Activated effector memory CD4-positive, alpha-beta T cell treated with Interleukin-2 at 50 U/mL for 16 hours (primary cell): ENCODE measurements at regions not wholly inside any gene's neighbourhood (a gene's known extent, or its start where the extent isn't known, plus 50 kb on each side); places are given as distances from the start of the nearest gene placed in this dataset.

ENCODE experiments used
- DNase-seq: peaks from one replicate; pipeline ENCODE4 v3.0.0-alpha.2; 2020

- DNase-seq, result no peak
Measured at GRCh38 chr11:45597097-45597496, 68.3 kb downstream of the CHST1 start.

- no peak for DNase-seq
Measured at GRCh38 chr11:45596571-45596970, 68.9 kb downstream of the CHST1 start.

DNA sequence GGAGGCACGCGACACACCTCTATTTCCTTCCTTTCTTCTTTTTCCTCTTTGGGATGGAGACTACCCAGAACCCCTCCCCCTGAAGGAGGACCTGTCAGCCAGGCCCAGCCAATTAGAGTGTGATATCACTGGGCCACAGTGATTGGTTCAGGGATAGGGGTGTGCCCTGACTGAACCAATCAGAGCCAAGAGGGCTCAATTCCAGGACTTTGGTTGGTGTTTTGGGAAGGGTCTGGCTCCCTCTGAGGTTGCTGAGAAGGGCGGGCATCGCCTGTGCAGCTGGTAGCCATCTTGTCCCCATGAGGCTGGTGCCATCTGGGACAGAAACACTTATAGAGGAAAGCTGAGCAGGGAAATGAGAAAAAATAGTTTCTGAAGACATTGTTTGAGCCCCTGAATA is 71.4 kb downstream of the CHST1 start:
- no peak for DNase-seq

DNA sequence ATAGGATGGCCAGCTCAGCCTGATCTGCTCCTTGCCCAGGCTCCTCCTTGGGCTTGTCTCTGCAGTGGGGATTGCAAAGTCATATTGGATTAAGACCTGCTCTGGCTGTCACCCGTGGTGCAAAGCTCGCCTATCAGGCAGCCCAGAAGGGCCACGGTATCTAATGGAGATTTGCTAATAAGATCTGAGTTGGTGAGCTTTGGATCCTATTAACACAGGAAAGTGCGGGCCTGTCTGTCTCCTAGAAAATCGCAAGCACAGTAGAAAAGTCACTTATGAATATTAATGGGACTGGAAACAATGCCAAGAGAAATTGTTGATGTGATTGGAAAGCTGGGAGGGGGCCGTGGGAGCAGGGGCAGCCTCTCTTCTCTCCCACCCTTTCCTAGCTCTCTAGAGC is 72.8 kb downstream of the CHST1 start:
- no peak for DNase-seq

DNA sequence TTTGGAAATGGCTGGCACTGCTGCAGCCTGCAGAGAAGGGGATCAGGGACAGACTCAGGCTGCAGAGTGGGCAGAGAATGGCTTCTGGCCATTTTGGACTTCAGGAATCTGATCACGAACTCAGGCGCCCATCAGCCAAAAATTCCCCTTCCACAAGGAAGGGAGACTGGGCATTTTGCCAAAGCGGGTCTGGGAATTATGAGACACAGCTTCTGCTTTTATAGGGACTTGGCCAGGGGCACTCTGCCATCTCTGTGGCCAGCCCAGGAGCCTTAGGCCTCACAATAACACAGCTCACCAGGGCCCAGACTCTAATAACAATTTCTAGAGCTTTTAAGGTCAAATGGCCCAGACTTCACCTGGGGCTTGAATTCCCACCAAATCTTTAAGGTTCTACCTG is 74.7 kb downstream of the CHST1 start:
- DNase-seq, result no peak

GRCh38 chr11:45585205-45585604 is 80.2 kb downstream of the CHST1 start:
- DNase-seq, result no peak

DNA sequence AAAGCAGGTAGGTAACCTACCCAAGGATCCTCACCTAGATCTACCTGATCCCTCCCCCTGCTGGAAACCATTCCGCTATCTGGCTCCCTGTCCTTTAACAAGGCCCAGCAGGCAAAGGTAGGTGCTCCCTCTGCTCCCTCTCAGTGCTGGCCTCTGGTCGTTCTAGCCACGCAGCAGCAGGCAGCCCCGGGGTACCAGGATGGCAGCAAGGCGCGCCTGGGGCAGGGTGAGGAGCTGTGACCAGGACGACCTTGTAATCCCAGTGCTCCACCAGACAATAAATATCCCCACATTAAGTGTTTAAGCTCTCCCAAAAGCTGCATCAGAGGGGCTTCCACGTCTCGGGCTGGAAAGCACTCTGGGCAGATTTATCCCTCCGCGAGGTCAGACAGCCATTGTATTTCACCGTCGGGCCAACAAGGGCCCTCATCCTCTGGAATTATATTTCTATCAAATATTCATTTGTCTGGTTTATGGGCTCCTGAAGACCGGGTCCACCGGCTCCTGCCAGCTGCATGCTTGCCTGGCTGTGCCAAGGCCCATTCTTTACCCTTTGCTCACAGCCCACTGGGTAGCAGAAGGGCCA is 81.3 kb downstream of the CHST1 start:
- no peak for DNase-seq

GRCh38 chr11:45580399-45580798 is 85.0 kb downstream of the CHST1 start:
- DNase-seq, result no peak

- DNase-seq, result no peak
Measured at GRCh38 chr11:45578316-45578715, 87.1 kb downstream of the CHST1 start.

DNA sequence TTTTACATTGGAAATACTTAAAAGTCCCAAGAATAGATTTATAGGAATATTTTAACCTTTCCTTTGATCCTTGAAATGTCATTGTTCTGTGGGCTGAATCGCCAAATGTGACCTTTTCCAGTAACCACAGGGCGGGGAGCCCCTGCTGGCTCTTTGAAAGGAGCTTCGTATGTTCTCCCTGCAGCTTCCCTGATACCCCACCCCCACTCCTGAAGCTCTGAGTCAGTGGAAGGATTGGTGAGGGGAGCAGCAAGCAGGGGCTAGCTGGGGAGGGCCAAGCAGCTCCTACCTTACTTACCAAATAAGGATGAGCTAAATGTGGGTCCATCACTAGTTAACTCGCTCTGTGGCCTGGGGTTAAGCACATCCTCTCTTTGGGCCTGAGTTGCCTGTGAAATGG is 87.7 kb downstream of the CHST1 start:
- DNase-seq, result no peak

GRCh38 chr11:45576461-45577215 is 88.8 kb downstream of the CHST1 start:
- DNase-seq, result no peak

- no peak for DNase-seq
Measured at GRCh38 chr11:45573728-45574127, 91.7 kb downstream of the CHST1 start.

DNA sequence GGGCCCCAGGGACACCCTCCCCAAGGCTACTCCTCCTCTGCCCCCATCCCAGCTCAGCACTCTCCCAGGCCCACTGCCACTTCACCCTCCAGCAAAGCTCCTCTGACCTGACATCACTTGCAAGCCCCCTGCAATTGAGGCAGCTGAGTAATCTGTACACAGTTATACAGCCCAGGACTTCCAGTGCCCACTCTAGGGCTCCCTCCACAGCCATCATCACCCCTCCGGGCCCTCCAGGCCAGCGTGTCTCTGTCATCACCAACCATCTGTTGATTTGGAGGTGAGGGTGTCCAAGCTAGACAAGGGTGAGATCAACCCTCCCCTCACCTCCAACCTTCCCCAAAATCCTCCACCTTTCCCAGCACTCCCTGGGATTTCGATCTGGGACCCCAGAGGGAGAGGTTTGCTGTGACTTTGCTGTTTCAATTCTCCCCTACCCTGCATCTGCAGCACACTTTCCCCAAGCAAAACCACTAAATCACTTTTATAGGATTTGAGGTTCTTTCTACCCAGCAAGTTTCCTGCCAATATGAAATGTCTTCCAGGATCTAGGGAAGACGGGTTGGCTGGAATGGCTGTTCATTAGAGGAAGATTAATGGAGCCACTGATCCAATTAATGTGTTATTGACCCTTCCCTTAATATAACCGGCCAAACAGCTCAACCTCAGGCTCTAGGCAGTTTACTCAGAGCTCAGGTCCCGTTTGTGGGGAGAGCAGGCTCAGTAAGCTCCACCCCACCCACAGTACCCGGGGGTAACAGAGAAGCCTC is 92.9 kb downstream of the CHST1 start:
- DNase-seq, result no peak

- no peak for DNase-seq
Measured at GRCh38 chr11:45569776-45570175, 95.6 kb downstream of the CHST1 start.

DNA sequence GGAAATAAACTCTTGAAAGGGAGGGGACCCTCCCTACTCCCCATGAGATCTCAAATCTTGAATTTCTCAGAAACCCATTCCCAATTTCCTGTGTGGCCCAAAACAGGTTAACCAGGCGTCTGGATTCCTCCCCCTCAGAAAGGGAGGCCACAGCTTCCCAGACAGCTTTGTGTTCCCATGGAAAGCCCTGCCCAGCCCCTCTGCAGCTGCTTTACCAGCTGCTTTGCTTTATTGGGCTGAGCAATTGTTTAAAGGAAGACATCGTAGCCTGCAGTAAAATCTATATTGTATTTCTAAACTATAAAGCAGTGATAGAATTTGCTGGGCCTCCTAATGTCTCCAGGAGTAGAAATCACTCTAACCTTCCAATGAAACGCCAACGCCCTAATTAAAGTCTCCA is 97.4 kb downstream of the CHST1 start:
- DNase-seq, result no peak

DNA sequence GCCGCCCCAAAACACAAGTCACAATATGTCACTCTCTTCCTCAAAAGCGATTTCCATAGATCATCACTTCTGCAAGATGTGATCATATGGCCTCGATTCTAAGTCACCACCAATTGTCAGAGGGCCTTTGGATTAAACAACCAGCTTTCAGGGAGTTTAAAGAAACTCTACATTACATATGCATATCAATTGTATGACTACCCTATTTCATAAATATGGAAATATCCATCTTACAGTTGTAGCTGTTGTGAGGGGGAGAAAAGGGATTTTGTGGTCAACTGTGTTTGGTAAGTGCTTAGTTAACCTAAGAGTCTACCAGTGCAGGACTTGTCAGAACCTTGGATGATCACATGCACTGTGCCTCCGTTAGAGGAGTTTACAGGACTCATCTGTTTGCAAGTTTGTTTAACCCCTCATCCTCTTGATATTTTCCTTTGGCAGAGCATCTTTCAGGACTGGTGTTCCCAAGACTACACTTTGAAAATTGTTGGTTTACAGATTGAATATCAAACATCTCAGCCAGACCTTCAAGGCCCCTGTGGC is 99.9 kb downstream of the CHST1 start:
- DNase-seq, result no peak

DNA sequence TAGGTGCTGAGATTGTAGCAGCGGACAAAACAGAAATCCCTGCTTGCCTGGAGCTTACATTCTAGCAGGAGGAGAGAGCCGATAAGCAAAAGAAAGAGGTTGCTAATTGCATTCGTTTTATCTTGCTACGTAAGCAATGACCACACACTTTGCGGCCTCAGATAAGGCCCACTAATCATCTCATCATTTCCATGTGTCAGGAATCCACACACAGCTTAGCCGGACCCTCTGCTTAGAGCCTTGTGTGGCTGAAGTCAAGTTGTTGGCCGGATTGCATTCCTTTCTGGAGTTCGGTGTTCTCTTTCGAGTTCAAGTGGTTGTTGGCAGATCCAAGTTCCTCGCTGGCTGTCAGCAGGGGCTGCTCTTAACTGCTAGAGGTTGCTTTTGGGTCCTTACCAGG is 101.6 kb downstream of the CHST1 start:
- DNase-seq, result no peak

DNA sequence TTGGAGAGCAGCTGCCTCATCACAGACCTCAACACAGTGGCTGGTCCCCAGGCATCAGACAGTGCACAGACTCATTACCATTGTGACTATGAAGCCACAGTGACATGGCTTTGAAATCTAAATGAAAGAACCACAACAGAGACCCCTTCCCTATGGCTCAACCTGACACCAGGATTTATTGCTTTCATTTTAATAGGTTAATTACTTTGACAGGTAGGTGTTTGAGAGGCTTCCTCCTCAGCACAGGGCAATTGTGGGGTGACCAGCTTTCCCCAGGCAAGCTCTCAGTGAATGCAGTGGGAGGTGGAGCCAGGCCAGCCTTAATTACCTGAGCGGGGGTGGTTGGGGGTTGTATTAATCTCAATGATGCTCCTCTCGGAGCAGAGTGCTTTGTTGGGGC is 102.3 kb downstream of the CHST1 start:
- no peak for DNase-seq

DNA sequence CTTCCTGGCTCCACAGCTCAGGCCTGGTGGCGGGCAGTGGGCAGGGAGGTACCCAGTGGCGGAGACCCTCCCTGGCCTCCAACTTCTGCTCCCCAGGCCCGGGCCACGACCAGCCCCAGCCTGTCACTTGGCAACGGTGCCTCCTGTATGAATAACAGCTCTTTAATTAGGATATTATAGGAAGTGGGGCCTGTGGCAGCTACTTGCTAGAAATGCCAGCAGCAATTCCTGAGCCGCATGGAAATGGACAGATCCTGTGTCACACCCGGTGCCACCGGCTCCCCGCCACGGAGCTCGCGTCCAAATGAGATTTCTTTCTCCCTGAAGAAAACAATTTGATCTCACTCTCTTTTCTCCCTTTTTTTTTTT is 104.5 kb downstream of the CHST1 start:
- DNase-seq, result no peak

- DNase-seq, result no peak
Measured at GRCh38 chr11:45560155-45560912, 105.1 kb downstream of the CHST1 start.

DNA sequence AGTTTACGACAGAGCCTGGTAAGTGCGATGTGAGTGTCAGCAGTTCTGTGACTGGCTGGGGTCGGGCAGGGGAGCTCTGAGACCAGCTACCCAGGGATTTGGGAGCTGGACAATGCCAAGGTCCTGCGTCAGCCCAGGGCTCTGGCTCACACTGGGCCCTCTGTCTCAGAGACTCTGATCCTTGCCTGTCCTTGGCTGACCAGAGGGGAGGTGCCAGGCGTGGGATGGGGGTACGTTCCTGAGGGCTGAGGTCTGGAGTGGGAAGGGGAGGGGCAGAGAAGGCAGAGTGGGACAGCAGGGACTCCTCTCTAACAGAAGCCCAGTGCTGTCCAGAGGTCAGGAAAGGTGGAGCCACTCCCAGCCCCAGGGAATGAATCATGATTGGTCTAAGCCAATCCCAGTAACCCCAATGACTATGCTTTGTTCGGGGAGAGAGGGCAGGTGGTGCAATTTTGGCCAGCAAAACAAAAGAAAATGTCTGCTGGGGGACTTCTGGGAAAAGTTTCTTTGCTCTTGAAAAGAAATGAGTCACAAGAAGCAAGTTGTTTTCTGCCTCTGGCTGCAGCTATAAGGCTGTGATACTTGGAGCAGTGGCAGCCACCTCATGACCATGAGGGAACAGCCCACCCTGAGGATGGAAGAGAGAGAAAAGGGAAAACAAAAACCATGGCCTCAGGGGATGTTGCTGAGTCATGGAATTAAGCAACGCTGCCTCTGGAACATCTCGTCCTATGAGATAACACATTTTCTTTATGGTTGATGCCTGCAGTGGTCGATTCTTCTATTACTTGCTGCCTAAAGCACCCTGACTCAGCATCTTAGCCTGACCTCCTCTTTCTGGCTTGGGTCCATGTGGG is 108.3 kb downstream of the CHST1 start:
- DNase-seq, result no peak
